ENCODE measurements at regions not wholly inside any gene's neighbourhood (a gene's known extent, or its start where the extent isn't known, plus 50 kb on each side); places are given as distances from the start of the nearest gene placed in this dataset.

- ATAC-seq (no peak), DNase-seq (no peak)
- Histone ChIP-seq H3K4me3 (no peak overlapping the region), H3K9me3 (peaks cover 0 to 4% of the 10 kb centered on the region in 2 donors), H3K27me3 (no peaks in the 10 kb centered on the region), H3K27ac (no peak overlapping the region), H3K36me3 (no peaks in the 10 kb centered on the region), H3K4me1 (peaks cover 0 to 4% of the 10 kb centered on the region in 2 donors)
- TF ChIP-seq, protein P1, sequence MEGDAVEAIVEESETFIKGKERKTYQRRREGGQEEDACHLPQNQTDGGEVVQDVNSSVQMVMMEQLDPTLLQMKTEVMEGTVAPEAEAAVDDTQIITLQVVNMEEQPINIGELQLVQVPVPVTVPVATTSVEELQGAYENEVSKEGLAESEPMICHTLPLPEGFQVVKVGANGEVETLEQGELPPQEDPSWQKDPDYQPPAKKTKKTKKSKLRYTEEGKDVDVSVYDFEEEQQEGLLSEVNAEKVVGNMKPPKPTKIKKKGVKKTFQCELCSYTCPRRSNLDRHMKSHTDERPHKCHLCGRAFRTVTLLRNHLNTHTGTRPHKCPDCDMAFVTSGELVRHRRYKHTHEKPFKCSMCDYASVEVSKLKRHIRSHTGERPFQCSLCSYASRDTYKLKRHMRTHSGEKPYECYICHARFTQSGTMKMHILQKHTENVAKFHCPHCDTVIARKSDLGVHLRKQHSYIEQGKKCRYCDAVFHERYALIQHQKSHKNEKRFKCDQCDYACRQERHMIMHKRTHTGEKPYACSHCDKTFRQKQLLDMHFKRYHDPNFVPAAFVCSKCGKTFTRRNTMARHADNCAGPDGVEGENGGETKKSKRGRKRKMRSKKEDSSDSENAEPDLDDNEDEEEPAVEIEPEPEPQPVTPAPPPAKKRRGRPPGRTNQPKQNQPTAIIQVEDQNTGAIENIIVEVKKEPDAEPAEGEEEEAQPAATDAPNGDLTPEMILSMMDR (IDR thresholded peaks at IDR 0.05), result no peak
- intact Hi-C loops (cut with DNase I), result no loop called here
Measured at GRCh38 chr4:81522711-81523110, 51.0 kb upstream of the RASGEF1B start.

GRCh38 chr4:81521708-81522107 lies 50.0 kb upstream of the RASGEF1B start:
- intact Hi-C loops (cut with DNase I), result no loop called here
- Histone ChIP-seq H3K27ac (no peak overlapping the region), H3K36me3 (no peaks in the 10 kb centered on the region), H3K4me1 (peaks cover 0 to 4% of the 10 kb centered on the region in 2 donors), H3K27me3 (no peaks in the 10 kb centered on the region), H3K9me3 (no peaks in the 10 kb centered on the region), H3K4me3 (no peak overlapping the region)
- TF ChIP-seq, protein P1 (IDR thresholded peaks at IDR 0.05), result no peak
- ATAC-seq, result no peak
- DNase-seq, result no peak
